DMS153 treated with DMSO at 0.1 percent for 48 hours (cell line): ENCODE measurements at regions not wholly inside any gene's neighbourhood (a gene's known extent, or its start where the extent isn't known, plus 50 kb on each side); places are given as distances from the start of the nearest gene placed in this dataset.

Experiments
- DNase-seq: peaks from one replicate; lab custom pipeline; 2025; ENCODE audit not compliant: unreplicated experiment; lab: John Stamatoyannopoulos, UW

DNA sequence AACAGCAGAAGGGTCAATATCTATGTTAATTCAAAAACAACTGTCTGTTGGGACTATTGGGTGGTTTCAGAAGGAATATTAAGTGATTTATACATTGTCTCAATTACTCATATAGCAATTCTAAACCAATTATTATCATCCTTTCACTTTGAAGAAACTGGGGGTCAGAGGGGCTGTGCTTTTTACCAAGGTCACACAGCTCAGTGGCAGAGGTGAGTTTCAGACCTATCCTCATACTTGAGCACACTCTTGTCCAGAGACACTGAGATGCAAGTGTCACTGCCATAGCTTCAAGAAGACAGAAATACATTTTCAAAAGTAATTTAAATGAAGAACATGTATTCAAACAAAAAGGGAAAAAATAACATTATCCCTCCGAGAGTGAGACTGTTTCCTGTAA, 195.3 kb downstream of the ARL4A start:
- DNase-seq = no peak

DNA sequence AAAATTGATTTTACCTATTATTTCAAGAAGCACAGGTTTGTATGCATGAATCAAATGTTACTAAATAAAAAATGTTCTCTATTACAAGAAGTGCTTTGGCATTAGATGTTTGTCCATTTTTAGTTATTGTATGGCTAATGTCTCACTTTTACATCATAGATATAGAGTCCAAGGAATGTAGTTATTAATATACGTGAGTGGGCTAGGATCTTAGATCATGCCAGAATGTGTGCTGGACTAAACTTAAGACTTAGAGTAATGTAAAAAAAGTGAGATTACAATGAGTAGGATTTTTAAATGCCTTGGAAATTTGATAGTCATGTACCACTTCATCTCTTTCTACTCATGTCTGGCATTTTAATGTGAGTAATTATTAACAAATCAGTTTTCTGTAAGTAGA, 196.6 kb downstream of the ARL4A start:
- no peak for DNase-seq

DNA sequence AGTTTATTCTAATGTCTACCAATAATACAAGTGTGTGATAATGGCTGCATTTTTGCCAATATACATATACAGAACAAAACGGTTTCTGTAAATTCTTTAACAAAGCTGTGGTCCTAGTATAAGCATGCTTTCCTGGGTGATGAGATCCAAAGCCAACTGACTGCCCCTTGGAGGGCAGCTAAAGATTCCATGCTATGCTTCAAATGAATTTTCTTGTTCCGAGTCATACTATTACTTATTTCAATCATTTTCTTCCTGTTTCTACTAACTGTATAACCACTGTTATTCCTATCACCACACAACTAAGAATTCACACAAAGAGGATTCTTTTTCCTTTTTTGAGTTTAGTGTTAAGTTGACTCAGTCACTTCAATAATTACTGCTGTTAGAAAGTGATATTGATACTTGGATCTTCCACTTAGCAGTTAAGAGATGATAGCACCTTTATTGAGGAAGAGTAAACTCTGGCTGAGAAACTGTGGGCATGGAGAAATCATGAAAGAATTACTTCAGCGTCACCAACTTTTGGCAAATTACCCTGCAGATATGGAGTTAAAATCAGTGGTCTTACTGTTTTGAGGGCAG, 197.5 kb downstream of the ARL4A start:
- no peak for DNase-seq

DNA sequence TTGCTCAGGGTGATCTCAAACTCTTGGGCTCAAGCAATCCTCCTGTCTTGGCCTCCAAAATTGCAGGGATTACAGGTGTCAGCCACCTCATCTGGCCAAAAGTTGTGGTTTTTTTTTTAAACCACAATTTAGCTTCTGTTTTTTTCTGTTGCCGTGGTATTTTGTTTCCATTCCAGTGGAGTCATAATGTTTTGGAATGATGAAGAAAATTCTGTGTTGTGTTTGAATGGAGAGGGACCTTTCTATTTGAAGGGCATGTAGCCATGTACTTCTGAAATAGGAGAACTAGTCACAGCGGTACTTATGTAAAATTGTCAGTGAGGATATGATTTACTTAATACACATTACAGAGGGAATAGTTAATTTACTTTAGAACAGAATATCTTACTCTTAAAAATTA, 201.3 kb downstream of the ARL4A start:
- DNase-seq = no peak

DNA sequence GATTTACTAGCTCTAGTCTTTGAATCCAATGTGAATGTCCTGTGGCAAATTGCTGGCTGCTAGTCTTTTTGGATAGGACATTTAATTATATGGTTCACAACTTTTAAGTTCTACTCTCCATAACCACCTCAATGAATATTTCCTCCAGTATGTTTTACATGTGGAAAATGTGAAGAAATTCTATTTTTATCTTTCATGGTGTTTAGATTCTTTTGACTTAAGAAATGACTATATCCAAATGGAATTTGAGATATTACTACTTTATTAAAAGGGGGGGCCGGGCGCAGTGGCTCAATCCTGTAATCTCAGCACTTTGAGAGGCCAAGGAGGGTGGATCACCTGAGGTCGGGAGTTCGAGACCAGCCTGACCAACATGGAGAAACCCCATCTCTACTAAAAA, 202.0 kb downstream of the ARL4A start:
- no peak for DNase-seq

DNA sequence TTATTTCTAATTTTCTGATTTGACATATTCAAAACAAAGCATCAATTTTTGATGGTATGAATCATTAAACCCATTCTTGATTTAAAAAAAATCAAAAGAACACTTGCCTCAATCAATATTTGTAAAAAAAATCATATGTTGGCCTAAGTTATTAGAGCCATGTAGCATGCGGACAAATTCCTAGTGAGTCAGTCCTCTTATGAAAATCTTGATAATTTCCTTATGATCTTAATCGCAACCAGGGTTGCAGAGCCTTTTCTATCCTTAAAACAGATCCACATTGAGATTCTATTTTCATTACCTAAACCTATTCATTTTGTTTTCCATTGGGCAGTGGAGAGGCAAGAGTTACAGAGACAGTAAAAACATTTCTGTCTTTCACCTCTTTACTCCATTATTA, 203.2 kb downstream of the ARL4A start:
- DNase-seq = no peak

DNA sequence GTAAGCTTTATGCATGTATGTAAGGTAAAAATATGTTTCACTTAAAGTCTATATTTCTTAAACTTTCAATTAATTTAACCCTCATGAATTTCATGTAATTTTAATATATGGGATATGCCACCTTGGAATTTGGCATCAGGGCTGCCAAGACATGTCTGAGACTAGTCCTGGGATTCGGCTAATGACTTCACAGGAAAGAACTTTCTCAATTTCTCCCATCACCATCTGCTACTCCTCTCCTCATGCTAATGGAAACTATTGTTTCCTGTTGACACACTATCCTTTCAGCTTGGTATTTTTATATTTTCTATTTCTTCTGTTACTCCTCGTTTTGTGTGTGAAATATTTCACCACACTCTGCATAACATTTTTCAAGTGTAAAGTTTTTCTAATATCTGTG, 205.9 kb downstream of the ARL4A start:
- DNase-seq = no peak

DNA sequence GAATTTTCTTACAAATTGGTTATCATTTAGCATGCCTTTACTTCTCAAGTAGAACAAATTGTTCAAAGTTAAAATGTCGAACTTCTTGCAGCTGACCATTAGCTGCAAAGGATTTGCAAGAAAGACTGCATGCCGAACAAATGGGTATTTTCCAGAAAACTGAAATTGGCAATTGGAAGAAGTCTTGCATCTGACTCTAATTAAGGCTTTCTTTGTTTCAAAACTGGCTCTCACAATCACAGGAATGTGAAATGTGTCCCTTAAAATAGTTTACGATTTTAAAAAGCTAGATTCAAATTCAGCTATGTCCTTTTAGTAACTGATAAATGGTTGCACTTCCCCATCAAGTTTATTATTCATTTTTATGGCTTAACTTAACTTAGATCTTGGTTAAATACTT, 207.9 kb downstream of the ARL4A start:
- no peak for DNase-seq

DNA sequence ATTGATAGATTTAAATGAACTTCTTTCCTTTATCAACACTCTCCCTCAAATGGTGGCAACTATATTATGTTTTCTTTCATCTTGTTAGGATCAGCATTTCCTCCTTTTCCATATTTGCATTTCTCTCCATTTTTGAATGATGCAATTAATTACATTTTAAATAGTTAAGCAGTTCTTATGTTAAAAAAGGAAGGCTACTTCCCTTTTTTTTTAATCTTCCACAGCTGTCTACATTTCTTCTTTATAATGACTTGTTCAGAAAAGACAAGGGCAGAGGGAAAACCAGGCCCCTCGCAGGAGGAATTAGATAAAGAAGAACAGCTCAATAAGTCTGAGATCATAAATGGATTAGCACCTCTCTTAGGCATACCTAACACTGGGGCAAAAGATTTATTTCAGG, 208.9 kb downstream of the ARL4A start:
- no peak for DNase-seq

DNA sequence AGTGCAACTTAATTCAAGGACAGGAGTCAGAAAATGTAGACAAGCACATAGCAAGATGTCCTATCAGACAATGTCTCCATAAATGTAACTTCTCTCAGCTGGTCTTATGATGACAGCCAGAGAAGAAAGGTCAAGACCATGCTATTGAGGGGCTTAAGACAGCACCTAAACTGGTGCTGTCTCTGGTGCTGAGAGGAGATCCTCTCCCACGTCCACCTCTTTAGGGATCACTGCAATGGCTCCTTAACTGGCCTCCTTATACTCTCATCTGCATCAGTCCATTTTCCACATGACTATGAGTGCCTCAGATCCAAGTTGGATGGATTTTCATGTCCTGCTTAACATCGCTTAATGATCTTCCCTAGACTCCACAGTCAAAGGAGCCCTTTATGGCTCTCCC, 210.6 kb downstream of the ARL4A start:
- no peak for DNase-seq

DNA sequence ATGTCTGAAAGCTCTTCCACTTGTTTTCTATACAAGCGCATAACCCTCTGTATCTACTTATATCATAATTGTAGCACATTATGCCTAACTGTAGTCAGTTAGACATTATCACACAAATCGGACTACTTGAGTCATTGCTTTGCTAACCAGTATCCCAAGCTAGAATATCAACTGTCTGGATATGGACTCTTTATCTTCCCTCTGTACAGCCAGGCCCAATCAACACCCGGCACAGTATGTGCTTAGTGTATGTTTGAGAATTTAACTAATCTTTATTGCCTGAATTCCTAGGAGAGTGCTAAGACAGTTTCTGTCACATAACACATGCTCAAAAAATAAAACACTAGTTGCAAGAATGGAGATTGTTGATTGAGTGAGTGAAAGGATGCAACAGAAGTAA, 211.2 kb downstream of the ARL4A start:
- DNase-seq = no peak

DNA sequence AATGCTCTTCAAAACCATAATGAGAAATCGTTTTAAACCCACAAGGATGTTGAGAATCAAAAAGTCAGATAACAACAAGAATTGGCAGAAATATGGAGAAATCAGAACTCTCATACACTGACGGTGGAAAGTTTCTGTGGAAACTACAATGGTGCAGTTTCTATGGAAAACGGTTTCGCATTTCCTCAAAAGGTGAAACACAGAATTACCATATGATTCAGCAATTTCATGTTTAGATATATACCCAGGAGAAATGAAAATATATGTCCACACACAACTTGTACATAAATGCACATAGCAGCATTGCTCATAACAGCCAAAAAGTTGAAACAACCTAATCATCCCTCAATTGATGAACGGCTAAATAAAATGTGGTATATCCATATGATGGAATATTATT, 218.2 kb downstream of the ARL4A start:
- DNase-seq = no peak

DNA sequence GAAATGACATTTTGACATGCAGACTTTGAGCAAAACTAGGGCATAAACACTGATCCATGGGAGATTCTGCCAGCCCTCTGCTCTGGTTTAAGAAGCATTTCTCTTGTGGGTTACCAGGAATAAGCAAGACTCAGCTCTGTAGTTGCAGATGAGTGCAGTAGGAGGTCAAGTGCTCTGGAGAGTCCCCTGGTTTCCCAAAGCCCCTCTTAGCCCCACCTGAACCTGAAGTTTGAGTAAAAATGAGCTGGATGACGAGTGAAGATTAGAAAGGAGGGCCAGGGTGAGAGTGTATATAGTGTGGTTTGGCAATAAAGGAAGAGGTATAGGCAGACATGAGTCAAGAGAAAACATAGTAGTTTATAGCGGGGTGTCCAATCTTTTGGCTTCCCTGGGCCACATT, 220.3 kb downstream of the ARL4A start:
- DNase-seq = no peak

DNA sequence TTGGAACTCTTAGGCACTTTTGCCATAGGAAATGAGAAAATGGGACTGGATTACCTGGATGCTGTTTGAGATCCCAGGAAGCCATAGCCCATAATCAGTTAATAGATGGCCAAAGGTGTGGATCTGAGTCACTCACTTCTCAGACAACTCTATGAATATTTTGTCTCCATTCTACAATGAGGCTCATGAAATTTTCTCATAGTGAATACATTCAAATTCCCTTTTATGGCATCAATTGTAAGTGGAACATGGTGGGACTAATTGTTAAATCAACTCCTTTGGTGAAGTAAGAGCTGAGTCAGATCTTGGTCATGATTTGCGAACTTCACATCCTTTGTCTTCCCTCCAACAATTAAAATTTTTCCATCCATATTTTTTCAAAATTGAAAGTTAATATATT, 222.1 kb downstream of the ARL4A start:
- DNase-seq = no peak

DNA sequence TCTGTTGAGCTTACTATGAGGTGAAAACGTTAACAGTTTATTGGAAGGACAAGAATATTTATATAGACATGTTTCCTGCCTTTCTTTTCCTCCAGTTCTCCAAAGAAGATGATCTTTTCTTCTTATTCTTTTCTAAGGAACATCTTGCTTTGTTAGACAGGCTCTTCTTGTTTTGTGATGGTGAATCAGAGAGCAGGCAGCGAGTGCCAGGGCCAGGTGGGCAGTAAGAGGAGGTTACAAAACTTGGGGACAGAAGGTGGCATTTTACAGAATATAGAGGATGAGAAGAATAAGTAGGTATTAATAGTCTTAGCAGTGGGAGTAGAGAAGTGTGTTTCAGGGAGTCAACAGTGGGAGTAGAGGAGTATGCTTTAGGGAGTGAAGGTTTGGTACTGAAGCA, 223.6 kb downstream of the ARL4A start:
- DNase-seq = no peak

DNA sequence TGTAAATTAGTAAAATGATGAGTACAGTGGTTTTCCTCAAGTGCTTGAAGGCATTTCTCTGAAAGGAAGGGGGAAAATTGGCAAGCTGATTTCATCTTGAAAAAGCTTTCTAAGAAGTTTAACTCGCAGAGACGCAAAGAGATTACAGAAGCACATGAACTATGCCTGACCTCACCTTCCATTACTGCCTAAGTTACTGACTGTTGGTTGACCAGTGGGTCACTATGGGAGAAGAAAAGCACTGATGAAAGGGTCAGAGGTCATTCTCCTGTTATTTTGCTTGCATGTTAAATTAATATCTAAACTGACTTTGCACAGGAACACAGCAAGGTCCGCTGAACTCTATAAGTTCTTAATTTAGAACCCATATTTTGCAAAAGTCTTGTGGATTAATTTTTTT, 225.6 kb downstream of the ARL4A start:
- no peak for DNase-seq

DNA sequence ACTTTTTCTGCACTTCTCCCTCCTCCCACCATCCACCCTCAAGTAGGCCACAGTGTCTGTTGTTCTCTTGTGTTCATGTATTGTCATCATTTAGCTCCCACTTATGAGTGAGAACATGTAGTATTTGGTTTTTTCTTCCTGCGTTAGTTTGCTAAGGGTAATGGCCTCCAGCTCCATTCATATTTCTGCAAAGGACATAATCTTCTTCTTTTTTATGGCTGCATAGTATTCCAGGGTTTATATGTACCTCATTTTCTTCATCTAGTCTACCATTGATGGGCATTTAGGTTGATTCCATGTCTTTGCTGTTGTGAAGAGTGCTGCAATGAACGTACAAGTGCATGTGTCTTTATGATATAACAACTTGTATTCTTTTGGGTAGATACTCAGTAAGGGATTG, 230.4 kb downstream of the ARL4A start:
- no peak for DNase-seq

DNA sequence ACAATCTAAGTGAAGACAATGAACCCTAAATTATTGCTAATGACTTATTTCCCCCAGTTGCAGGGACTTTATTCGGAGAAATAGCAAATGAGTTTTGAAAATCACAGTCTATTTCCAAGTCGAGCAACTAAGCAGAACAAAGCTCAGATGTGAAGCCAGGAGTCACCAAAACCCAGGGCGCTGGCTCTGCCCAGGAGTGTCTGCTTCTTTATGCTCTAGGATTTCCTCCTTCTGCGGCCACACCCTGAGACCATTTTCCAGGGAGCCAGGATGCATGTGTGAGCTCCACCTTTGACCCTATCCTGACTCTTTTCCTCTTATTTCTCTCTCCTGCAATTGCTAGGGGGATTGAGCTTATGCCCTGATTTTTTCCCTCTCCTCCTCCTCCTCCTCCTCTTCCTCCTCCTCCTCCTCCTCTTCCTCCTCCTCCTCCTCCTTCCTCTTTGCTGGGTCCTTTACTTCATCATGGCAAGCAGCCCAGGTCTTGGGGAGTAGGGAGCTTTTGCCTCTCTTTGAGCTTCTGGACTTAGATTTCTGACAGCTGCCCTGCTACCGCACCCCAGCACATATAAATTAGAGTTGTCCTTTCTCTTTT, 234.4 kb downstream of the ARL4A start:
- no peak for DNase-seq

DNA sequence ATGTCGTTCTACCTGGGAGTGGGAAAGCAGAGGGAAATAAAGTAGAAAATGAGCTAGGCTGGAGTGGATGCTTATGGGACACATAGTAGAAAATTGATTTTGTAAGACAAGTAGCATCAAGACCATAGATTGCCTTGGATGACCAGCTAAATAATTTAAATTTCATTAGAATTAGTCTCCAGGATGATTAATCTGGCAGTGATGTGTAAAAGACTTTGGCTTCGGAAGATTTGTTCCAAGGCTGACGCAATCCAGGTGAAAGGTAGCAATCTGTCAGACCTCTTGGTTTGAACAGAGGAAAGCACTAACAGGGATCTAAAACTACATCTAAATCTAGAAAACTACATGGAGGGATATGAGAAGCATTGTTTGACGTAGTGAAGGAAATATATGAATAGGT, 236.5 kb downstream of the ARL4A start:
- DNase-seq = no peak

DNA sequence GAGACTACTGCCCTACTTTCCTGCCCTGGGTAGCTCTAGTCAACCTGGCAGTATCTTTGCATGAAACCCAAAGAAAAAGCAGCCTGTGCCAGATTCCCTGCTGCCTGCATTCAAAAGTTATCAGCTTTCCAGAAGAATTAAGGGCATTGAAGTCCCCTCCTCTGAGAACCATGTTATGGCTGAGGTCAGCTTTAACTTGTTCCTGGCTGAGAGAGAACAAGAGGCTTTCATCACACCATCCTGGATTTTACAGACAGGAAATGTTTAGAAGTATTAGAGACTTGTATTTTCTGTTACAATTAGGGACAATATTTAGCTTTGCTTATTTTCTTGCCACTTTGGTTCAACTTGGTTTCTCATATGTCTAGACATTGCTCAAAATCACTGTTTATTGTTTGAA, 238.8 kb downstream of the ARL4A start:
- no peak for DNase-seq

DNA sequence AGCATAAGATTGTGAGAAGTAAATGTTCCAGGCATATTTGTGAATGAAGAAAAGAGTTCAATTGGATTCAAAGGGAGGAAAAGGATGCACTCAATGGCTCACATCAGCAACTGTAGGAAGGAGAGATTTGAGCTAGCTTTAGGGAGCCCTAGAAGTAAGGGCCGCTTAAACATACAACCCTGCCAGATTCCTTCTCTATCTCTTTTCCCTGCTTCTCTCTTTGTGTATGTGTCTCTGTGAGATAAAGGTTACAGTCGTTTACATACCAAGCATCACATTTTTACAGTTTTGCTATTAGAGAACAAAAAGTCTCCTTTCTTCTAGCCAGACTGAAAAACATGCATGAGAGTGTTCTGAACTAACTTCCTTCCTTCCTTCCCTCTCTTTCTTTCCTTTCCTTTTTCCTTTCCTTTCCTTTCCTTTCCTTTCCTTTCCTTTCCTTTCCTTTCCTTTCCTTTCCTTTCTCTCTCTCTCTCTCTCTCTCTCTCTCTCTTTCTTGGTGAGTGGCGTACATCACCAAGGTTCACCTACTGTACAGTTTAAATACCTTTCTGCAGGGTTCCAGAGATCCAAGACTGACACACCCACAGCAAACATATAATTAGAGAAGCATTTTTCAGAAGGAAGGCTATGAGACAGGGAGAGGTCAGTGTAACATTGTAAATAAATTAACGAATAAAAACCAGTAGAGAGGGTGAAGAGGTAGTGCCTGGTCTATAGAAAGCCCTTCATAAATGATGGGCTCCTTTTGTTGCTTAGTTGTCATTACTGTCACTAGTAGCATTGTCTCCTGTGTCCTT, 240.4 kb downstream of the ARL4A start:
- no peak for DNase-seq

DNA sequence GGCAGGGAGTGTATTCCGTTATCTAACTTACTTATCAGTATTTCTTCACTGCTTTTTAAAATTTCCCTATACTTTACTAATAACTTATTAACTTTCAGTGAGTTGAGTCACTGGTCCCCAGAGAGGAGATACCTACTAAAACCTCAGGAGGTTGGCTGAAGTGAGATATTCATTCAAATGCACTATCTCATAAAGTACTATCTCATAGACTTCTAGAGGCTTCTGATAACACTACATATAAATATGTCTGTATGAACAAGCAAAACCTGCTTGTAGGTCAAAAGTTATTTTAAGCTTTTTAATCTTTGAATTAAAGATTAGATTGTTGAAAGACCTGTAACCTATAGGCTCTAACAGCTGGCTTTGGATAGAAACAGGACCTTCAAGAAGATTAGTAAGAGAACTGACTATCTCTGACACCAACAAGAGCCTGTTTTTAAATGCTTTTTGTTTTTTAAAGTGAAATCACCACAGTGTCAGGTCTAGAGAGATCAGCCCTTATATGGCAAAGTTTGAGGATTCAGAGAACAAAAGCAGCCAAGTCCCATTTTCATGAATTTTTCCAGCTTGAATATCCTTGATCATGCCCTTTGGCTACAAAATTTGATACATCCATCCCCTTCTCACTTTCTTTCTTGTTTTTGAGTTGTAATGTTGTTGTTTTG, 242.2 kb downstream of the ARL4A start:
- no peak for DNase-seq
